Activated CD4-positive, alpha-beta T cell treated with anti-CD3 and anti-CD28 coated beads for 36 hours (primary cell): ENCODE measurements at regions not wholly inside any gene's neighbourhood (a gene's known extent, or its start where the extent isn't known, plus 50 kb on each side); places are given as distances from the start of the nearest gene placed in this dataset.
"Not testable (repeated sequence)": the region's sequence is repeated elsewhere in the genome, so short reads cannot be mapped to it uniquely, and the experiment has no call there.

Source experiments
- ATAC-seq: fragments of 200-7000 bp; cut with Tn5 transposase; one replicate; pipeline ENCODE4 v1.10.0; 2021; ENCODE audit warnings: mild to moderate bottlenecking, moderate library complexity
- CTCF ChIA-PET: fragments of 350-600 bp; sonication (Branson Sonifier 250); formaldehyde crosslinking; loops from one replicate; lab custom pipeline; 2021; ENCODE audit warnings: antibody characterized with exemption; lab: Charles Lee
- POLR2A ChIA-PET: fragments of 350-600 bp; sonication (Branson Sonifier 250); formaldehyde crosslinking; loops from one replicate; lab custom pipeline; 2021; ENCODE audit warnings: antibody characterized with exemption, inconsistent platforms; lab: Charles Lee
- DNase-seq: peaks from one replicate; pipeline ENCODE4 v3.0.0-alpha.2; 2020
- H3K27ac Mint-ChIP-seq: one replicate; pipeline ENCODE4 v1.8.0; 2021; ENCODE audit warnings: mixed read lengths
- H3K27me3 Mint-ChIP-seq: one replicate; pipeline ENCODE4 v1.8.0; 2021; ENCODE audit warnings: mixed read lengths
- H3K36me3 Mint-ChIP-seq: one replicate; pipeline ENCODE4 v1.8.0; 2021; ENCODE audit warnings: low read depth, mixed read lengths
- H3K4me1 Mint-ChIP-seq: one replicate; pipeline ENCODE4 v1.8.0; 2021; ENCODE audit warnings: mixed read lengths
- H3K4me3 Mint-ChIP-seq: one replicate; pipeline ENCODE4 v1.8.0; 2021; ENCODE audit warnings: mild to moderate bottlenecking, moderate library complexity, mixed read lengths
- H3K9me3 Mint-ChIP-seq: one replicate; pipeline ENCODE4 v1.8.0; 2021; ENCODE audit warnings: low read depth, mixed read lengths
- intact Hi-C, 2 experiments: fragments of 100-400 bp; cut with DNase I in 1 of 2; cut with micrococcal nuclease in 1 of 2; formaldehyde crosslinking; loops; one replicate each; pipeline versions ENCODE4 v1.14.2 to v1.15.1; 2022 to 2024; cut with DNase I, micrococcal nuclease

GRCh38 chr7:41438705-41439514 lies 264.0 kb downstream of the INHBA start:
- no peaks in the 10 kb centered on the region for H3K27me3 Mint-ChIP-seq
- ChIA-PET POLR2A (no interaction called here), CTCF (interaction anchor here (0.6 to 0.9 kb wide), 2 partner anchors 42 to 1223 kb away, joined by 3 read pairs; no protein-coding TSS in a partner anchor)
- H3K4me3 Mint-ChIP-seq, result no peak overlapping the region
- no peaks in the 10 kb centered on the region for H3K4me1 Mint-ChIP-seq
- no peak for DNase-seq
- H3K9me3 Mint-ChIP-seq, result peaks cover 14% of the 10 kb centered on the region
- intact Hi-C loops, result no loop called here
- no peak overlapping the region for H3K27ac Mint-ChIP-seq
- ATAC-seq, result no peak
- H3K36me3 Mint-ChIP-seq, result no peaks in the 10 kb centered on the region

- Mint-ChIP-seq H3K4me3 (no peak overlapping the region), H3K9me3 (peaks cover 12% of the 10 kb centered on the region), H3K27ac (no peak overlapping the region), H3K4me1 (no peaks in the 10 kb centered on the region), H3K27me3 (no peaks in the 10 kb centered on the region), H3K36me3 (no peaks in the 10 kb centered on the region)
- intact Hi-C loops, result no loop called here
- ATAC-seq (no peak), DNase-seq (no peak)
- ChIA-PET CTCF (no interaction called here), POLR2A (no interaction called here)
Observed at GRCh38 chr7:41437257-41438196, 265.4 kb downstream of the INHBA start.

GRCh38 chr7:41436139-41436538 lies 266.8 kb downstream of the INHBA start:
- CTCF ChIA-PET, result no interaction called here

GRCh38 chr7:41435020-41435419 lies 267.9 kb downstream of the INHBA start:
- H3K27me3 Mint-ChIP-seq, CTCF ChIA-PET, H3K4me1 Mint-ChIP-seq, H3K27ac Mint-ChIP-seq, DNase-seq, H3K36me3 Mint-ChIP-seq, ATAC-seq, POLR2A ChIA-PET, H3K4me3 Mint-ChIP-seq, intact Hi-C loops: not testable (repeated sequence)
- H3K9me3 Mint-ChIP-seq, result peaks cover 17% of the 10 kb centered on the region

More at GRCh38 chr7:41436139-41436538, 266.8 kb downstream of the INHBA start:
- ATAC-seq (no peak), DNase-seq (no peak)
- Mint-ChIP-seq H3K27me3 (no peaks in the 10 kb centered on the region), H3K9me3 (peaks cover 12% of the 10 kb centered on the region), H3K27ac (no peak overlapping the region), H3K36me3 (no peaks in the 10 kb centered on the region), H3K4me1 (no peaks in the 10 kb centered on the region), H3K4me3 (no peak overlapping the region)
- POLR2A ChIA-PET, result no interaction called here
- intact Hi-C loops, result no loop called here

GRCh38 chr7:41431671-41432070 lies 271.2 kb downstream of the INHBA start:
- DNase-seq (no peak), ATAC-seq (no peak)
- Mint-ChIP-seq H3K36me3 (no peaks in the 10 kb centered on the region), H3K9me3 (peaks cover 17% of the 10 kb centered on the region), H3K4me1 (no peaks in the 10 kb centered on the region), H3K4me3 (no peak overlapping the region), H3K27me3 (peaks cover 2% of the 10 kb centered on the region), H3K27ac (no peak overlapping the region)
- ChIA-PET CTCF (interaction anchor here (0.6 kb wide), 1 partner anchor 23 kb away, joined by 3 read pairs; no protein-coding TSS in a partner anchor), POLR2A (no interaction called here)
- intact Hi-C loops, result no loop called here

GRCh38 chr7:41428381-41428780 lies 274.5 kb downstream of the INHBA start:
- H3K27me3 Mint-ChIP-seq, result peaks cover 2% of the 10 kb centered on the region
- H3K27ac Mint-ChIP-seq, result no peak overlapping the region
- CTCF ChIA-PET, result interaction anchor here (0.8 kb wide), 1 partner anchor 1098 kb away, joined by 3 read pairs; no protein-coding TSS in a partner anchor
- H3K36me3 Mint-ChIP-seq, result no peaks in the 10 kb centered on the region
- H3K4me3 Mint-ChIP-seq, result no peak overlapping the region
- peaks cover 5% of the 10 kb centered on the region for H3K9me3 Mint-ChIP-seq
- no peaks in the 10 kb centered on the region for H3K4me1 Mint-ChIP-seq
- POLR2A ChIA-PET, result no interaction called here
- DNase-seq (no peak), ATAC-seq (no peak)
- intact Hi-C loops, result no loop called here

- no peak overlapping the region for H3K27ac Mint-ChIP-seq
- H3K4me1 Mint-ChIP-seq, result no peaks in the 10 kb centered on the region
- ChIA-PET CTCF (interaction anchor here (1.1 kb wide), 1 partner anchor 83 kb away, joined by 3 read pairs; no protein-coding TSS in a partner anchor), POLR2A (no interaction called here)
- DNase-seq, result no peak
- ATAC-seq, result no peak
- H3K36me3 Mint-ChIP-seq, result no peaks in the 10 kb centered on the region
- no peak overlapping the region for H3K4me3 Mint-ChIP-seq
- H3K27me3 Mint-ChIP-seq, result peaks cover 2% of the 10 kb centered on the region
- intact Hi-C loops, result no loop called here
- H3K9me3 Mint-ChIP-seq, result peaks cover 5% of the 10 kb centered on the region
Observed at GRCh38 chr7:41425926-41426325, 277.0 kb downstream of the INHBA start.

GRCh38 chr7:41421056-41421455 lies 281.8 kb downstream of the INHBA start:
- ChIA-PET CTCF (no interaction called here), POLR2A (no interaction called here)
- Mint-ChIP-seq H3K36me3 (no peaks in the 10 kb centered on the region), H3K4me1 (no peaks in the 10 kb centered on the region), H3K9me3 (no peaks in the 10 kb centered on the region), H3K27me3 (no peaks in the 10 kb centered on the region), H3K27ac (no peak overlapping the region), H3K4me3 (no peak overlapping the region)
- no peak for ATAC-seq
- intact Hi-C loops, result no loop called here
- DNase-seq, result no peak

- POLR2A ChIA-PET, result no interaction called here
- H3K9me3 Mint-ChIP-seq, result no peaks in the 10 kb centered on the region
- no peak overlapping the region for H3K27ac Mint-ChIP-seq
- no peaks in the 10 kb centered on the region for H3K36me3 Mint-ChIP-seq
- CTCF ChIA-PET, result no interaction called here
- intact Hi-C loops, result no loop called here
- H3K4me3 Mint-ChIP-seq, result no peak overlapping the region
- ATAC-seq (no peak), DNase-seq (no peak)
- no peaks in the 10 kb centered on the region for H3K4me1 Mint-ChIP-seq
- no peaks in the 10 kb centered on the region for H3K27me3 Mint-ChIP-seq
Observed at GRCh38 chr7:41420421-41420820, 282.5 kb downstream of the INHBA start.

- intact Hi-C loops, result no loop called here
- H3K4me3 Mint-ChIP-seq, result no peak overlapping the region
- ChIA-PET POLR2A (no interaction called here), CTCF (no interaction called here)
- H3K27ac Mint-ChIP-seq, result no peak overlapping the region
- H3K36me3 Mint-ChIP-seq, result no peaks in the 10 kb centered on the region
- DNase-seq (no peak), ATAC-seq (no peak)
- peaks cover 2% of the 10 kb centered on the region for H3K9me3 Mint-ChIP-seq
- no peaks in the 10 kb centered on the region for H3K27me3 Mint-ChIP-seq
- no peaks in the 10 kb centered on the region for H3K4me1 Mint-ChIP-seq
Observed at GRCh38 chr7:41418337-41418736, 284.6 kb downstream of the INHBA start.

- ATAC-seq (no peak), DNase-seq (no peak)
- CTCF ChIA-PET, result no interaction called here
- POLR2A ChIA-PET, result no interaction called here
- Mint-ChIP-seq H3K4me1 (no peaks in the 10 kb centered on the region), H3K9me3 (peaks cover 2% of the 10 kb centered on the region), H3K4me3 (no peak overlapping the region), H3K27ac (no peak overlapping the region), H3K36me3 (no peaks in the 10 kb centered on the region), H3K27me3 (no peaks in the 10 kb centered on the region)
- intact Hi-C loops, result no loop called here
Observed at GRCh38 chr7:41416208-41416595, 286.7 kb downstream of the INHBA start.
